Islet precursor cell (in vitro differentiated cells): ENCODE measurements at regions not wholly inside any gene's neighbourhood (a gene's known extent, or its start where the extent isn't known, plus 50 kb on each side); places are given as distances from the start of the nearest gene placed in this dataset.
"Not testable (repeated sequence)": the region's sequence is repeated elsewhere in the genome, so short reads cannot be mapped to it uniquely, and the experiment has no call there.

Source experiments
- DNase-seq: peaks from one replicate; pipeline ENCODE4 v3.0.0-alpha.2; 2018

DNA sequence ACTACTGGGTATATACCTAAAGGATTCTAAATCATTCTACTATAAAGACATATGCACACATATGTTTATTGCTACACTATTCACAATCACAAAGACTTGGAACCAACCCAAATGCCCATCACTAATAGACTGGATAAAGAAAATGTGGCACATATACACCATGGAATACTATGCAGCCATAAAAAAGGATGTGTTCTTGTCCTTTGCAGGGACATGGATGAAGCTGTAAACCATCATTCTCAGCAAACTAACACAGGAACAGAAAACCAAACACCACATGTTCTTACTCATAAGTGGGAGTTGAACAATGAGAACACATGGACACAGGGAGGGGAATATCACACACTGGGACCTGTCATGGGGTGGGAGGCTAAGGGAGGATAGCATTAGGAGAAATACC, 249.0 kb downstream of the SLCO4C1 start:
- DNase-seq, result not testable (repeated sequence)

DNA sequence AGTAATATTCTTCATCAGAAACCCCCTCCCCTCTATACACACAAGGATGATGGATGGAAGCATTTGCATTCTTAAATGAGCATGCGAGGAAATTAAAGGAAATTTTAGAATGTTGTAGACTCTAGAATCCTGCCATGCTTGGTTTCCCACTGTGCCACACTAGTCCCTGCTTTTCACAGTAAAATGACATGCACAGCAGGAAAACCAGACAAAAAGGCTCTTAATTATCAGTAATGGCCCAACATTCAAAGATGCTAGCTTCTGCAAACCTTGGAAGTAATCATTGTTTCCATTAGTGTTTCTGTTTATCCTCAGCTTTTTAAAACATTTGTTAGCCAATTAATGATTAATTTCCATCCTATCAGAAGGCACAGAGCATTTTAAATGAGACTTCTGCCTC, 255.8 kb downstream of the SLCO4C1 start:
- no peak for DNase-seq

DNA sequence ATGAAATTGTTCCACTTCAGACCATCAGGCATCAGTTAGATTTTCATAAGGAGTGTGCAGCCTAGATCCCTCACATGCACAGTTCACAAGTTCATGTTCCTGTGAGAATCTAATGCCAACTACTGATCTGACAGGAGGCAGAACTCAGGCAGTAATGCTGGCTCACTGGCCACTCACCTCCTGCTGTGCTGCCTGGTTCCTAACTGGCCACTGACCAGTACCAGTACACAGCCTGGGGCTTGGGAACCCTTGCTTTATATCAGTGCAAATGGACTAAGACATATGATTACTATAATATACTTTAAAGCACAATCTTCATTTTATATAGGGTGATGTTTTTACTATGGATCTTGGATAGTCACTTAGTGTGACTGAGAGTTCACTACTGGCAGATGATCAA, 259.2 kb downstream of the SLCO4C1 start:
- DNase-seq, result peak; percentile 43

DNA sequence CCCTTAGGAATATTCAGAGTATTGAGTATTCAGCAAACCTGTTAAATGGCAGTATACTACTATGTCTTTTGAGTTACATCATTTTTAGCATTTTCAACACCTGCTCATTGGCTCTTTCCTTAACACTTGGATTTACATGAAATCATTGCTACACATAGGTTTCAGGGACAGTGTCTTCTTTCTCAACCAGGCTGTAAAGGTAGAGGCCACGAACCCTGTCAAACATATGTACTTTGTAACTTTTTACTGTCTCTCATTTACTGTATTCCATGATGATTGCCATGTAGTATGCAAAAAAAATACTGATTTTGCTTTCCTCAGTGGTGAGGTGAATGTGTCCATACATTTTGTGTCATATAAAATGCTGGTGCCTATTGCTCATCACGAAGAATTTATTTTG, 264.4 kb downstream of the SLCO4C1 start:
- DNase-seq, result no peak

DNA sequence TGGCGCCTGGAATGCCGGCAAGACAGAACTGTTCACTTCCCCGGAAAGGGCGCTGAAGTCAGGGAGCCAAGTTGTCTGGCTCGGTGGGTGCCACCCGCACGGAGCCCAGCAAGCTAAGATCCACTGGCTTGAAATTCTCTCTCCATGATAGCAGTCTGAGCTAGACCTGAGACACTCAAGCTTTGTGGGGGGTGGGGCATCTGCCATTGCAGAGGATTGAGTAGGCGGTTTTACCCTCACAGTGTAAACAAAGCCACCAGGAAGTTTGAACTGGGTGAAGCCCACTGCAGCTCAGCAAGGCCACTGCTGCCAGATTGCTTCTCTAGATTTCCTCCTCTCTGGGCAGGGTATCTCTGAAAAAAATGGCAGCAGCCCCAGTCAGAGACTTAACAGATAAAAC, 277.4 kb downstream of the SLCO4C1 start:
- DNase-seq, result peak; percentile 70

DNA sequence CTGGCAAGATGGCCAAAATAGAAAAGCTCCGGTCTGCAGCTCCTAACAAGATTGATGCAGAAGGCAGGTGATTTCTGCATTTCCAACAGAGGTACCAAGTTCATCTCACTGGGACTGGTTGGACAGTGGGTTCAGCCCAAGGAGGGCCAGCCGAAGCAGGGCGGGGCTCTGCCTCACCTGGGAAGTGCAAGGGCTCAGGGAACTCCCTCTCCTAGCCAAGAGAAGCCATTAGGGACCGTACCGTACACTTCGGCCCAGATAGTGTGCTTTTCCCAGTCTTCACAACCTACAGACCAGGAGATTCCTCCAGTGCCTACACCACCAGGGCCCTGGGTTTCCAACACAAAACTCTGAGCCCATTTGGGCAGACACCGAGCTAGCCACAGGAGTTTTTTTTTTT, 277.8 kb downstream of the SLCO4C1 start:
- no peak for DNase-seq

DNA sequence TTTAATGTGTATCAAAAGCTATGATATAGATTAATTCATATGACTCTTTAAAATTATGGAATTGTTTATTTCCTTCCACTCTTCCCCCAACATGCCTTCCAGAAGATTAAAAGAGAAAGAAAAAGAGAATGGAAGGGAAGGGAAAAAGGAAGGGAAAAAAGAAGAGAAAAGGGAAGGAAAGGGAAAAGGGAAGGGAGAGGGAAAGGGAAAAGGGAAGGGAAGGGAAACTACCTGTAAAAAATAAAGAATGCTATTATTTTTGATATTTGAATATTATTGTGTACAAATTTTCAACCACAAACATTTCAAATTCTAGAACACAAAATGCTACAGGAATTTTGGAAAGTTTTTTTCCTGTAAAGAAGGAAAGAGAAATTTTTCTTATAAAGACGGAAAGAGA, 281.7 kb downstream of the SLCO4C1 start:
- DNase-seq, result no peak

DNA sequence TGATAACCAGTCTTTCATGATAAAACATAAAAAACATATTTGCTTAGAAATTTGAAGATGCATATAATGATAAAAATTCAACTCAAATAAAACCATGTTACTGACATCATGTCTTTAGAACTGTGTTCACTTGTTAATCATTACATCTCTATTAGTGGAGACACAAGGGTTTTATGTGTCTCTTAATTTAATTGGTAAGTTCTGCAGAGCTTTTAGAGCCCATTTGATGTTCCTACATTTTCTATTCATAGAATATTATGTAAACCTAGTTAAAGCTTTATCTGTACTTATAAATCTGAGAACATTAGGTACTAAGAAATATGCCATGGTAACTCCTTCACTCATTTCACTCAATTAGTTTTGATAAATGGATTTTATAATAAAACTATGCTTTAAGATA, 285.4 kb downstream of the SLCO4C1 start:
- DNase-seq, result no peak

DNA sequence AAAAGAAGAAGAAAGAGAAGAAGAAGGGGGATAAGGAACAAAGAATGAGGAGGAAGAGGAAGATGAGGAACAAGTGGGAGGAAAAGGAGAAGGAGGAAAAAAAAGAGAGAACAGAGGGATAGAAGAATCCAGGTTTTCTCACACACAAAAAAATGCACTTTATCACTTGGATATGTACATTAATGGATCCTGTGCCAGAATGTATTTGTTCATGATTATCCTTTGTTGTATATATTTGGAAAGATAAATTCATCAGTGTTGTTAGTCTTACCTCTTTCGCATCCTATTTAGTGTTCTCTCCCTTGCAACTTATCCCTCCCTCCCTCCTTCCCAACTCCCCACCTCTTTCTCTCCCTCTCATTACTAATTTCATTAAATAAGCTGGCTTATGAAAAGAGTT, 298.8 kb downstream of the SLCO4C1 start:
- no peak for DNase-seq

DNA sequence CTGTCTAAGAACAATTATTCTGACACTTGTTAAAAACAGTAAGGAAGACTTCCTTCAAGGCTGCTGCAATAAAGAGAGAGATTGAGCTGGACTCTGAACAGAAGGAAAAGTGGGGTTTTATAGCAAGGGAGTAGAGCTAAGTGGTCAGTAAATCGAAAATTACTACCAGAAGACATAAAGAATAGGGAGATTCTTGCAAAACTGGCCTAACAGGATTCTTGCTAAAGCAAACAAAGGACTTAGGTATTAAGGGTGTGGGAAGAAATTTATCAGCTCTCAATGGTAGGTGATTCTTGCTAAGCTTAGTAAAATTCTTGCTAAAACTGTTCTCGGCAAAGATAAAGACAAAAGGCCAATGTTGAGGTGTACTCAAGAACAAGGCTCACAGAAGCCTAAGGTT, 300.5 kb downstream of the SLCO4C1 start:
- no peak for DNase-seq

DNA sequence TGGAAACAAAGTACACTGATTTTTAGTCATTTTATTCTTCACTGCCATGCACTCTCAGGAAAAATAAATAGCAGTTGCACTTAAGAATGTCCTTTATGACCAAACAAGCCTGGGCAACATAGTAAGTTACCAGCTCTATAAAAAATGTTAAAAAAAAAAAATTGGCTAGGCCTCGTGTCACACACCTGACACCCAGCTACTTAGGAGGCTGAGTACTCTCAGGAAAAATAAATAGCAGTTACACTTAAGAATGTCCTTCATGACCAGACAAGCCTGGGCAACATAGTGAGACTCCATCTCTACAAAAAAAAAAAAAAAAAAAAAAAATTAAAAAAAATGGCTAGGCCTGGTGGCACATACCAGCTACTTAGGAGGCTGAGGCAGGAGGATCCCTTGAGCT, 304.6 kb downstream of the SLCO4C1 start:
- DNase-seq, result no peak

DNA sequence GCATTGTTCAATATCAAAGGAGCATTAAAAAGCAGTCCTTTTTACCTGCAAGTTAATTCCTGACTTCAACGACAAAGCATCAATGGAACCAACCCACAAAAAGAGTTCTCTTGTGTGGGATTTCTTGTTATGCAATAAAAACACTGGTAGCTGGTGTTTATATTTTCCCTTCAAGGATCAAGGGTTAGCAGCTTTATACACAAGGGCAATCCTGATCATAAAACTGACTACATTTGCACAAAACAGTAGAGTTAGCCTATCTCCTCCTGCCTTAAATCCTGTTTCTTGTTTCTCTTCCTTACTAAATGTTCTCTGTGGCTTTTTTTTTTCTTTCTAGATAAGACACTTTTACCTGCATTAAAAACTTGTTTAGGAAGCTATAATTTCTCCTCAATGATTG, 306.4 kb downstream of the SLCO4C1 start:
- DNase-seq, result no peak

DNA sequence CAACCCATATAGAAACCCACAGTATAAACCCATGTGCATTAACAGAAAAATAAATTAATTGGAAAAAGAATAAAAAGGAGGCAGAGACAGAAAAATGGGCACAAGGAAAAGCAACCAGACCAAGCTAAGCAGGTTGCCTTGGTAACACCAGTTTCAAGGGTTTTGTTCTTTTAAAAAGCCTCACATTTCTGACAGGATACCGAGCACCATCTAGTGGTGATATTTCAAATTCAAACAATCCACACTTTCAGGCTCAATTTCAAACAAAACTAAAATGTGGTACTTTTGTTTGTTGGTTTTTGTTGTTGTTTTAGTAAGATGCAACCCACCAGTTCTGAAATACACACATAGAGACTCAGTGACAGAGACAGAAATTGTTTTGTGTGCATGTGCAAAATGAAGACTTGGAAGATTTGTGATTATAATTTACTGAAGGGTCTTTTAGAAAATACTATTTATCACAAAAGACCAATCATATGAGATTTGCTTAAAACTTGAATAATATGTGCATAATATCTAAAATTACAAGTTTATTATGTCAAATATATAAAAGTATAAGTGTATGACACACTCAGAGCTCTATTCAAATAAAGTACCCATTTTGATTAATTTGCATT, 318.2 kb downstream of the SLCO4C1 start:
- no peak for DNase-seq

DNA sequence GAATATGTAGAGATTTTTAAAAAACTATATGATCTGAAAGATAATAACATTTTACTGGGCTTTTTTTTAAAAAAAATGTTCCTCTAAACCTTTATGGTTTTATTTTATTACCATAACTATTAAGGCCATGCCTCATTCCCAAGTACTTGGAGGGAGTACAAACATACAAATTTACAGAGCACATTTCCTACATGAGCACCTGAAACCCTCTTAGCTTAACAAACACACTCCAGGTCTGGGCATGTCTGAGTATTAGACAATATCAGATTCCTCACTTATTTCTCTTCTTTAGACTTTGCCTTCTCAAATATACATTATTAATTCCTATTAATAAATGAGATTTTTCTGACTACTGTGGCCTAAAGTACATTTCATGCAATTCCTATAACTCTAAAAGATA, 319.2 kb downstream of the SLCO4C1 start:
- DNase-seq, result no peak

DNA sequence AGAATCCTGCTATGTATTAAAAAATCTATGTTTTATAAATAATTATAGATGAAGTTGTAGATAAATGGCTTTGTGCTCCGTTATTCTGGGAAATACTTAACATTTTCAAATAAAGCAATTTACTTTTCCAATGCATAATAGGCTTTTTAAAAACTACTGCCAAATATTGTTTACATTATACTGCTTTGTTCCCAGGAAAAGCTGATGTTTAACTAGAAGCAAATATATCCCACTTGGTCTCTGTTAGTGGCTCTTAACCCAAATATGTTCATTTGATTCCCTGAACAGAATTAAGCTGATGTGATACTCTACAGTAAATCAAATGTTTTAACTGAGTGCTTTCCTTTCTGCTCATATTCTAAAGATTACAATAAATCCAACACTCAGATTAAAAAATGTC, 326.3 kb downstream of the SLCO4C1 start:
- DNase-seq, result no peak

DNA sequence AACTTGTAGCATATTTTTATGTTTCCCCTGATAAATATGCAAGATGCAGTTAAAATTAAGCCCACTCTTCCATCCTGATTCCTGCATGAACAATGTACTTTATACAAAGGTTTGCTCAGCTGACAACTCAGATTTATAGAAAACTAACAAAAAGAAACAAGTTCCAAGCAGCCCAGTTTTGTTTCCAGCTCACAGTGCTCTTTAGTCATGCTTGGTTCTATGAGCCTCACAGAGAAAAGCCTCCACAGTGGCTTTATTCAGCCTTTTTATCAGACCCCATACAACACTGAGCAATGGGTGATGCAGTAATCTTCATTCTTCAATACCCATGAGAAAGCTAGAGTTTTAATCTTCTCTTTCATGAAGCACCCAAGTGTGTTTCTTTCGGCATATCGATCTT, 329.6 kb downstream of the SLCO4C1 start:
- DNase-seq, result no peak

DNA sequence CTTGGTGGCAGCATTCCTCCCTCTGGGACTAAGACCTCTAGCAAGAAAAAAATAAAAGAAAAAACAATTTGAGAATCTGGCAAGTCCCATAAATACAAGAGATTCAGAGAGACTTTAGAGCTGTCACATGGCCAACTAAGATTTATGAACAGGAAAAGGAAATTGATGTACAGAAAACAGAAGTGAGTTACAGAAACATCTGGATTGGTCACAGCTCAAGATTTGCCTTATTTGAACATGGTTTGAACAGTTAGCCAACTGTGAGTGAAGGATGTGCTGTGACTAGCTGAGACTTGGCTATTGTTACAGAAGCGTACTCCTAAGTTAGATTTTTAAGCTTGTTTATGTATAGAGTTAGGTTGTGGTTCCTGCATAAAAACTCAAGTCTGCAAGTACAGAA, 340.2 kb downstream of the SLCO4C1 start:
- DNase-seq, result no peak

DNA sequence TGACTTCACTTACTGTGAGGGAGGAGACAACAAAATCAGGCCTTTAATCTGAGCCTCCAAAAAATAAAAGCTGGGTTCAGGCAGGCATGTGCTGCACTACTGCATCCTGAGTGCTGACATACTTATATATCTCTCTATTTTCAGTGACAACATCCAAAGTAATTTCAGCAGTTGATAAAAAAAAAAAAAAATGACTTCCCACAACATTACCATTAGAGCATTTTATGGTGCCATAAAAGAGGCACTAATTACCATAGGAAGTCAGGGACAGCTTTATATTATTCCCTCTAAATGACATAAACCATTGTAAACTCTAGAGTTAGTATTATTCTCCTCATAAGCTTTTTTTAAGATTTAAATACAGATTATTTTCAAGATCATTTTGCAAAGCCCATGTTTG, 346.1 kb downstream of the SLCO4C1 start:
- DNase-seq, result no peak

DNA sequence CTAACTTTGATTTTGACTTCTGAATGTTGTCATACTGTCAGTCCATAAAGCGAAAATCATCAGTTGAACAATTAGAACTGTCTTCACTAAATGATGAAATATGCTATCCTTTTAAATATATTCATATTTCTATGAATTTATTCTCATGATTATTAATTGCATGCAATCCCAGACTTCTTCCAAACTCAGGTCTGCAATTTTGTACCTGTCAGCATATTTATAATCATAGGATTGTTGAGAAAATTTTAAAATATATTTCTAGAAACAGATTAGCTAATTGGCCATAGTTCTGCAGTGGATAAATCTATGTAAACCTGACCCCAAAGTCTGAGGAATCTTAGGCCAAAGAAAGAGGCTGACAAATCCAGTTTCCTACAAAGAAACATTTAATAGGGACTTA, 347.5 kb downstream of the SLCO4C1 start:
- DNase-seq, result no peak

DNA sequence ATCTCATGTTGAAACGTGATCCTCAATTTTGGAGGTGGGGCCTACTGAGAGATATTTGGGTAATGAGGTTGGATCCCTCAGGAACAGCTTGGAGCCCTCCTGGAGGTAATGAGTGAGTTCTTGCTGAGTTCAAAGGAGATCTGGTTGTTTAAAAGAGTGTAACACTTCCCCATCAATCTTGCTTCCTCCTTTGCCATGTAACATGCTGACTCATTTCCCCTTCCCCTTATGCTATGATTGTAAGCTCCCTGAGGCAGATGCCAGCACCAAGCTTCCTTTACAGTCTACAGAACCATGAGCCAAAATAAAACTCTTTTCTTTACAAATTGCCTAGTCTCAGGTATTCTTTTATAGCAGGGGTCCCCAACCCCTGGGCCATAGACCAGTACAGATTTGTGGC, 352.3 kb downstream of the SLCO4C1 start:
- no peak for DNase-seq

DNA sequence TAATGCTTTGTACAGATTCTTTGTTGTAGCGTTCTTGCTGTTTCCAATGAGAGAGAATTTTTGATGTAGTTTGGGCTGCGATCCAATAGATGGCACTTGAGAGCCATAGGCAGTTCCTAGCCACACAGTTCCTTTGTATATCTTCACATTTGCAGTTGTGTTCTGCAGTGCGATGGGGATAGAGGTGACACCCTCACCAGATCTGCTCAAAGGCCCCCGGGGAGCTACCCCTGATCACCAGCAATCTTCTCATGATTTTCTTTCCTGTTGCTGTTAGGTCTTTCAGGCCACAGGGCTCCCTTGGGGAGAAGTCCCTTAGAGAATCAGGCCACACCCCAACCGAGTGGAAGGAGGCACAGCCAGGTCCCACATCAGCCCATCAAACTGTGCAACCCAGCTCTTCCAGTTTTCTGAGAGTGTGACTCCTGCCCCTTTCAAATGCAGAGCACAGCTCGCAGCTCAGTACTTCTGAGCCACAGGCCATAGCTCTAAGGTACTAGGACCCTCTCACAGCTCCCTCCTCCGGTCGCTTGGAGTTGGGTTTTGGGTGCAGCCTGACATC, 353.7 kb downstream of the SLCO4C1 start:
- peak; percentile 76 for DNase-seq

DNA sequence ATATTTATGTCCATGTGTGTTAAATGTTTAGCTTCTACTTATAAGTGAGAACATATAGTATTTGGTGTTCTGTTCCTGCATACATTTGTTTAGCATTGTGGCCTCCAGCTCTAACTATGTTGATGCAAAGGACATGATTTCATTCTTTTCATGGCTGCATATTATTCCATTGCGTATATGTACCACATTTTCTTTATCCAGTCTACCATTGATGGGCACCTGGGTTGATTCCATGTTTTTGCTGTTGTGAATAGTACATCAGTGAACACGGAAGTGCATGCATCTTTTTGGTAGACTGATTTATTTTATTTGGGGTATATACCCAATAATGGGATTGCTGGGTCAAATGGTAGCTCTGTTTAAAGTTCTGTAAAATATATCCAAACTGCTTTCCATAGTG, 359.0 kb downstream of the SLCO4C1 start:
- DNase-seq, result no peak

DNA sequence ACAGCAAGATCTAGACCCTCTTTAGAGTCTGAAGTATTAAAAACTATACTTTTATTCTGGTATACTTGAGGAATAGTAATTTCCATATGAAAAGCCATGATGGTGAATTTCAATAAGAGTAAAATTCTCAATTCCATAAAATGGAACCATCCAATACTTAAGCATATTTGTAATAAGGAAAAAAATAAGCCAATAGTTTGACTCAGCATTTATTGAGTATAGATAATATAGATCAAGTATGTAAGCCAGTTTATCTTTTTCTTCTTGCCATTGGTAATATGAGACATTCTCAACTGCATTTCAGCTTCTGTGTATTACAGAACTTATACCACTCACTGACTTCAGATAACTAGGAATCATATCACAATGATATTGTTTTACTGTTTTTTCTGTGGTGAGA, 361.0 kb downstream of the SLCO4C1 start:
- DNase-seq, result no peak

DNA sequence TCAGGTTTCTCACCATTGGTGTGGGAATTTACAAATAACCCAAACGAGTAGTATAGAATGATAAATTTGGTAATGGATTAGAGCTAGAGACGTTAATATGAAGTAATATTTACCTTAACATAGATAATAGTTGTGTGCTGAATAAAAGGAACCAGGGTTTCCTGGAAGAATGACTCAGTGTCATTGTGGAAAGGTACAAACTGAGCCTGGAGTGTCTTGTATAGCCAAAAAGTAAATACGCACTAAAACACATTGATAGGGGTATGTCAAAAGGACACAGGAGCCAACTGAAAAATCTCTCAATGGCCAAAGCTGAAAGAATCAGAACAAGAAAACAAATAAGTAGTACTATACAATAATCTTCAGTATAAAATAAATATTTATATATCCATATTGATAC, 363.5 kb downstream of the SLCO4C1 start:
- DNase-seq, result no peak

DNA sequence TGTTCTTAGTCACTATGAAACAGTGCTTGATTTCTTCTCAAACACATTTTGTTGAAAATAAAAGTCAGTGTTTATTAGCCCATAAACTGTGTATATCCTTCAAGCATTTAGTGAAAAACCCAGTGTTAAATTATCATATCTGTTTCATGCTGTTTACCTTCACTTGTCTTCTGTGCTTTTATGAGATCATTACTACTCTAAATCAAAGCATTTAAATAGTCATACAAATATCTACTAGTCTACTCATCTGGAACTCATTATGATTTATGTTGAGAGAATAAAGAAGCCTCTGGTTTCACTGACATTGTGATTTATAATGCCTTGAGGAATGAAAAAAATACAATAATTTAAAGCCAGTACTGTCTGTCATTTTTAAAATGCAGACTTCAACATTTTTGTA, 366.5 kb downstream of the SLCO4C1 start:
- DNase-seq, result no peak

DNA sequence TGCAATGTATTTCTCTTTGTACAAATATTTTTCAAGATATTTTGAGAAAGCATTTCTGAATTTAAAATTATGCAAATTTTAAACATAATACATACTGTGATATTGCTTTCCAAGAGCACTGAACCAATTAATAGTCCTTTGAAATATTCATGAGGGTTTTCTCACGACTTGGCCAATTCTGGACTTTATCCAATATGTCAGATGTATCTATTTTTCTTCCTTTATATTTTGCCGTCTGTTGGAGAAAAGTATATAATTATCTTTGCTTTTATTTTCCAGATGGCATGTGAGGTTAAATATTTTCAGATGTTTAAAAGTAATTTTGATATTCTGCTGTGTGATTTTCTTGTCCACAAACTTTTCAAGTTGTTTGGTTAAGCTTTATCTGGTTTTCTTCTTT, 378.9 kb downstream of the SLCO4C1 start:
- no peak for DNase-seq
